COR-L47 (cell line): ENCODE measurements at regions not wholly inside any gene's neighbourhood (a gene's known extent, or its start where the extent isn't known, plus 50 kb on each side); places are given as distances from the start of the nearest gene placed in this dataset.
"Not testable (repeated sequence)": the region's sequence is repeated elsewhere in the genome, so short reads cannot be mapped to it uniquely, and the experiment has no call there.

Experiments used
- DNase-seq: peaks from one replicate; lab custom pipeline; 2025; lab: John Stamatoyannopoulos, UW

DNA sequence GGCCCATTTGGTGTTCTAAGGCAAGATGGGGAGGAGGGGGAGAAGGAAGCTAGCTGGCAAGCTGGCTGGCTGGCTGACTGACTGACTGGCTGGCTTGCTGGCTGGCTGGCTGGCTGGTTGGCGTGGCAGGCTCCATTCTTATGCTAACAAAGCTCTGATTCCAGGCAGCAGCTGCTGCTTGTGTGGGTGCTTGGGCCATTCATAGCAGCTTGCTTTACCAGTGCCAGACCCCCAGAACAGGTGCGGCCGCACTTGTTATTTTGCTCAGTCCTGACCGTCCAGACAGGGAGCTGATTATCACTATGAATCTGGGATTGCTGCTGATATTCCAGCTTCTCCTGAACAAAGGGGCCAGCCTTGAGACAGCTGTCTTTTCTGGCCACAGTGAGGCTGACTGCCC is 131.2 kb upstream of the PAK3 start:
- no peak for DNase-seq

DNA sequence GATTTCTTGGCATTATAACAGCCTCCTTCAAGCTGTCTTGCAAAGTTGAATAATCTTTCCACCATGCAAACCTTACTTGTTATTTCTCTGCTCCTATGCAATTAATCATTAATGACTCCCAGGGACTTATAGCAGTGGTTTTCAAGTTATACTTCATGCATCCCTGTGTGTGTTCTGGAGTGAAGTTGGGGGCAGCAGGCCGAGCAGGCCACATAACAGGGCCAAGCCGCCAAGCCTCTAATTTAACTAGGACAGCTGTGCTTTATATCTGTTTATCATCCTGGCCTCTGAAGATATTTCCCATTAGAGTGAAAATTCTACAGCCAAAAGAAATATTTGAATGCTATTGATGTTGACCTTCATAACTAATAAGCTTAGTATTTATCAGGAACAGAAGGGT is 133.5 kb upstream of the PAK3 start:
- no peak for DNase-seq

GRCh38 chrX:110955706-110956105 is 140.3 kb upstream of the PAK3 start:
- DNase-seq = no peak

DNA sequence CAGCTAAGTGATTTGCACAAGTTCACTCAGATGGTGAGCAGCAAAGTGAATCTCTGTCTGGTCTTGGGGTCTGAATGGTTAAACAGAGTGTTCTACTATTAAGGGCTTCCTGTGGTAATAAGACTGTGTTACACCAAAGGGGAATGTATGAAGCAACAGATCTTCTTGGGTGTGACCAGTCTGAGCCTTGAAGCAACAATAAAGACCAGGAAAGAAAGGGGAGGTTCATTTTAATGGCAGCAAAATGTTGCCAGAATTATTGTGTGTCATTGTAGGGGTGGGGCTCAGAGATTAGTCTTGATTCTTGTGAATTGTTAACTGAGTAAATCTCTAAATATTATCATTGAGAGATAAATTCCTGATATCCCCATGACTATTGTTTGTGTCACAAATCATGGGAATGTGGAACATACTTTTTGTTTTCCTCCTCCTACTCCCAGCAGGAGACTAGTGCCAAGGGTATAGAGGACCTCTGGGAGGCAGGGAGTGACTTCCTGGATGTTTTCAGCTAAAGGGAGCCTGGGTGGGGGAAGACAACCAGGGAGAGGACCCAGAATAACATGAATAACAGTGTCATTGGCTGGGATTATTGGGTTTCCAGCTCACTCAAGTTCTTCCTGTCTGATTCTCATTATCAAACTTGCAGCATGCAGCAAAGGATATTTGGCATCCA is 141.4 kb upstream of the PAK3 start:
- no peak for DNase-seq

GRCh38 chrX:110951472-110952269 is 144.3 kb upstream of the PAK3 start:
- DNase-seq = no peak

DNA sequence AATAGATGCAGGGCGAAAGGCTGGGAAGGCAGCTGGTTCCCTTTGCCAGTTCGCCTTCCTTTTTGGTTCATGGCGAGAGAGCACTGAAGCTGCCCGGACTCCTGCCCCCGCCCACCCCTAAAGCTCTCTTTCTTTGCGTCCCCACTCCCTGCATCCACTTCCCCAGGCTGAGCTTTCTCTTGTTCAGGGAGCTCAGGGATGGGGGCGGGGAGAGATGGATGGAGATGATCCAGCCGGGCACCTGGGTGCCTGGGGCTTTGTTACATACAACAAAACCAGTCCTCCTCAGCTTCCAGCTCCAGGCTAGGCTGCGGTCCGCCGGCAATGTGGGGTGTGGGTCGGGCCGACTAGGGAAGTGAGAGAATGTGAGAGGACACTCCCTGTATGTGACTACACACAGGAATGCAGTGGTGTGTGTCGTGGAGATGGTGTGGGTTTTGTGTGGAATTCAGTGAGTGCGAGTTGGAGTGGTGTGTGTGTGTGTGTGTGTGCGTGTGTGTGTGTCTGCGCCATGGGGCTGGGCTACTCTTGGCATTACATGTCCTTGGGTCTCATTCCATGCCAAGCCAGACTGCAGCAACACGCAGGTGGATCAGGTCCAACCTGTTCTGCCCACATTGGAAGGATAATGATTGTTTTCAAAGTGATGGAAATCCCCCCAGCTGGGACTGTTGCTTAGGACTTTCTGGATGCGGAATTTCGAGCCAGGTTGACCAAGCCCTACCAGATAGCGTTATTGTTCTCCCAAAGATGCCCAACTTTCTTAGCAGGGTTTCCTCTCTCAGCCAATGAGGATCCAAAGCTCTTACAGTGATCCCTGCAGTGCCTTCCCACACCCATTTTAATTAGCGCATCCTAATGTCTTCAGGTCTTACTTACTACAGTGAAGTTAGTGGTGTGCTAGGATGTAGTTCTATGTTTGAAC is 149.4 kb upstream of the CHRDL1 start:
- DNase-seq = no peak

- DNase-seq = no peak
These were observed 148.7 kb upstream of the CHRDL1 start for GRCh38 chrX:110944311-110944750.

DNA sequence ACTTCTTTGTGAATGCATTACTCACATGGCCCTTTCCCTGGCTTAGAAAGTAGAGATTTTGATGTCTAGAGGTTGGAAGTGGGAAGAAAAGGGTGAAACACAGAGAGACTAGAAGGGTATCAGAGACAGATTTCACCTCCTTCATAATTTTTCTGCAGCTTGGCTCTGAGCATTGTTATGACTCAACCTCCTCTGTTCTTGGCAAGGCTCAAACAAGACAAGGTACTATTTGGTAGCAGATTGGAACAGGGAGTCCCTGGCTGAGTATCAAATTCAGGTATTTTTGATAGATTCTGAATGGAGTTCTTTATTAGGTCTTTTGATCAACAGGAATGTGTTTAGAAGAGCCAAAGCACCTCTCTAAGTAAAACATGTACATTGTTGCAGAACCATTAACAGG is 146.3 kb upstream of the CHRDL1 start:
- no peak for DNase-seq

- no peak for DNase-seq
These were observed 143.5 kb upstream of the CHRDL1 start for GRCh38 chrX:110938977-110939732.

- no peak for DNase-seq
These were observed 129.3 kb upstream of the CHRDL1 start for GRCh38 chrX:110924871-110925270.

DNA sequence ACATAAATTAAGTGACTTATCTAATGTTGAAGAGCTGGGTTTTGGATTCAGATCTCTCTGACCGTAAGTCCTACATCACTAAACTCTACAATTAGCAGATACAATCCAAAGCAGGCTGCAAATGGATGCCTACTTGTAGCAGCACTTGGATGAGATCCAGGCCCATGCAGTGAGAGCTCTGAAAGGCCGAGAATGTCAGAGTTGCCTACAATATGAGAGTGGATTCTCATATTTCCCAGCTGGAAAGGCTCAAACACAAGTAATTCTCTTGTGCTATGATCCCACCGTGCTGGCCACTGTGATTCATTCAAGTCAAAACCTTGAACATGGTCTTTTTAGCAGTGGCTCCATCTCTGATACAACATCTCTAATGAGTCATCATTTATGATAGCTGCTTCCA is 125.4 kb upstream of the CHRDL1 start:
- no peak for DNase-seq

- DNase-seq = no peak
These were observed 120.0 kb upstream of the CHRDL1 start for GRCh38 chrX:110915570-110915969.

- DNase-seq = no peak
These were observed 119.5 kb upstream of the CHRDL1 start for GRCh38 chrX:110915111-110915510.

GRCh38 chrX:110914281-110914680 is 118.7 kb upstream of the CHRDL1 start:
- DNase-seq = no peak

DNA sequence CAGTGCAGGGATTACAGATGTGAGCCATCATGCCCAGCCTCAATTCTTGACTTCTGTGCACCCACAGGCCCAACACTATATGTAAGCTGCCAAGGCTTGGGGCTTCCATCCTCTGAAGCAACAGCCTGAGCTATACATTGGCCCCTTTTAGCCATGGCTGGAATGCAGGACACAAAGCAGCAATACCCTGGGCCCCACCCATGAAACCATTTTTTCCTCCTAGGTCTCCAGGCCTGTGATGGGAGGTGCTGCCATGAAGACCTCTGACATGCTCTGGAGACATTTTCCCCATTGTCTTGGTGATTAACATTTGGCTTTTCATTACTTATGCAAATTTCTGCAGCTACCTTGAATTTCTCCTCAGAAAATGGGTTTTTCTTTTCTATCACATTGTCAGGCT is 109.1 kb upstream of the CHRDL1 start:
- DNase-seq = not testable (repeated sequence)

DNA sequence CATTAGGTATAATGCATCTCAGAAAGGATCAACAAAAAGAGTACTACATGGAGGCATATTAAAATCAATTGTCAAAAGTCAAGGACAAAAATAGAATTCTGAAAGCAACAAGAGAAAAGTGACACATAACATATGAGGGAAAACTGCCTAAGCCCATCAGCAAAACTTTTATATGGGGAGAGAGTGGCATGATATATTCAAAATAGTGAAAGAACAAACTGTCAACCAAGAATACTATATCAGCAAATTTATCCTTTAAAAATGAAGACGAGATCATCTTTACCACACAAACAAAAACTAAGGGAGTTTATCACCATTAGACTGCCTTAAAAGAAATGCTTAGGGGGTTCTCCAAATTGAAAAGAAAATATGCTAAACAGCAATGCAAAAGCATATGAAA is 86.4 kb upstream of the CHRDL1 start:
- DNase-seq = no peak

GRCh38 chrX:110877326-110877725 is 81.7 kb upstream of the CHRDL1 start:
- DNase-seq = no peak

- no peak for DNase-seq
These were observed 76.2 kb upstream of the CHRDL1 start for GRCh38 chrX:110871839-110872238.

DNA sequence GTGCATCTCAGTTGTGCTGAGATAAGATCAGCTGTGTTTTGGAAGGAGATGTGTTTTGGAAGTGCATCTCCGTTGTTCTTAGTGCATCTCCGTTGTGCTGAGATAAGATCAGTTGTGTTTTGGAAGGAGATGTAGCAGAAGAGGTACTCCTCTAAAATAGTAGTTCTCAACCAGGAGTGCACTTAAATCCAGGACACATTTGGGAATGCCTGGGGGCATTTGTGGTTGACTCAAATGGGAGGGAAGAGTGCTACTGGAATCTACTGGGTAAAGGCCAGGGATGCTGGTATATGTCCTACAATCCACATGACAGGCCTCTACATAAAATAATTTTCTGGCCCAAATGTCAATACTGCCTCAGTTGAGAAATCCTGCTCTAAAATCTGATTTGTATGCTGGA is 70.8 kb upstream of the CHRDL1 start:
- no peak for DNase-seq

- no peak for DNase-seq
These were observed 68.3 kb upstream of the CHRDL1 start for GRCh38 chrX:110863883-110864282.

DNA sequence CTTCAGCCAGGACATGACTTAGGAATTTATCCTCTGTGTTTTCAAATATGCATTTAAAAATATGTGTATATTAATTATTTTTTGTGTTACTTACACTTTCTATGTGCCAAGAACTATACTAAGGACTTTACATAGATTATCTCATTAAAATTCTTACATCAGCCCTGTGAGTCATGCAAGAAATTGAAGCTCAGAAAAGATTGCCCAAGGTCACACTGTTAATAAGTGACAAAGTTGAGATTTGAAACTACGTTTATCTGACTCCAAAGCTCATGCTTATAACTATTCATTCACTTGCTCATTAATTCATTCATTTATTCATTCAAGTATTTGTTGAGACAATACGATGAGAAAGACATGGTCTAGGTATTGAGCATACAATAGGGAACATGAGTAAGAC is 62.9 kb upstream of the CHRDL1 start:
- no peak for DNase-seq

DNA sequence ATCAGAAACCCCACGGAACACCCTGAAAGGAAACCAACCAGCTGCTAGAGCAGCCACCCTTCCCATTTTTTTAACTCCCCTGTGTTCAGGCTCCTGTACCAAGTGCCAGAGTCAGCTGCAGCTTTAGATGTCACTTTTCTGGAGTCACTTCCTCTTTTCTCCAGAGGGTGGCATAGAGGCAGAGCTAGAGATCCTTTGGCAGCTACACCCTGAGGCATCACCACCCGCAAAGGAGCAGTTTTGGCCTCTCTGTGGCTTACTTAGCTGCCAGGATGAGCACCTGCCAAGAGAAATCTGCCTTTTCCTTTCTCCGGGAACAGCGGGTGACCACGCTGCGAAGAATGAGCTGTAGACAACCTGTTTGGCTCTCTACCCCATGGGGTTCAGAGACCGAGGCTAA is 58.0 kb upstream of the CHRDL1 start:
- peak; percentile 52 for DNase-seq
